ENCODE measurements at regions not wholly inside any gene's neighbourhood (a gene's known extent, or its start where the extent isn't known, plus 50 kb on each side); places are given as distances from the start of the nearest gene placed in this dataset.

DNA sequence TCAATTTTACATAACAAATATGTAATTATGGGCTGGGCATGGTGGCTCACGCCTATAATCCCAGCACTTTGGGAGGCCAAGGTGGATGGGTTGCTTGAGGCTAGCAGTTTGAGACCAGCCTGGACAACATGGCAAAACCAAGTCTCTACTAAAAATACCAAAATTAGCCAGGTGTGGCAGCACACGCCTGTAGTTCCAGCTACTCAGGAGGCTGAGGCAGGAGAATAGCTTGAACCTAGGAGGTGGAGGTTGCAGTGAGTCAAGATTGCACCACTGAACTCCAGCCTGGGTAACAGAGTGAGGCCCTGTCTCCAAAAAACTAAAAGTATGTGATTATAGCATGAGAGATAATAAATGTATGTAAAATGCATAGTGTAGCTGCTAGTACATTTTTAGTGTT, 229.0 kb downstream of the PPARGC1A start:
- DNase-seq (ENCODE audit: low spot score) = no peak

DNA sequence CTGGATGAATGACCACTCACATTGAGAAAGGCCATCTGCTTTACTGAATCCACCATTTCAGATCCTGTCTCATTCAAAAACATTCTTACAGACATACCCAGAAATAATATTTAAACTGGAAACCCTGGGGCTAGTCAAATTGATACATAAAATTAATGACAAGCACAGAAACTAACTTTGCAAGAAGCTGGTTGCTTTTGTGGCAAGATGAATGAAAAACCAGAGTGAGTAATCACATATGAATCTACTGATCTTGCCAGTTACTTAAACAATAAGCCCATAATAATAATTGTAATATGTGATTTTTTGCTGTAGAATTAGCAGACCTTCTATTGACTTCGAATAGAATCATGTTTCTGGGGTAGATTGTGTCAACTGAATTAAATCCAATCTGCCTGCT, 235.1 kb downstream of the PPARGC1A start:
- no peak for DNase-seq (ENCODE audit: low spot score)

DNA sequence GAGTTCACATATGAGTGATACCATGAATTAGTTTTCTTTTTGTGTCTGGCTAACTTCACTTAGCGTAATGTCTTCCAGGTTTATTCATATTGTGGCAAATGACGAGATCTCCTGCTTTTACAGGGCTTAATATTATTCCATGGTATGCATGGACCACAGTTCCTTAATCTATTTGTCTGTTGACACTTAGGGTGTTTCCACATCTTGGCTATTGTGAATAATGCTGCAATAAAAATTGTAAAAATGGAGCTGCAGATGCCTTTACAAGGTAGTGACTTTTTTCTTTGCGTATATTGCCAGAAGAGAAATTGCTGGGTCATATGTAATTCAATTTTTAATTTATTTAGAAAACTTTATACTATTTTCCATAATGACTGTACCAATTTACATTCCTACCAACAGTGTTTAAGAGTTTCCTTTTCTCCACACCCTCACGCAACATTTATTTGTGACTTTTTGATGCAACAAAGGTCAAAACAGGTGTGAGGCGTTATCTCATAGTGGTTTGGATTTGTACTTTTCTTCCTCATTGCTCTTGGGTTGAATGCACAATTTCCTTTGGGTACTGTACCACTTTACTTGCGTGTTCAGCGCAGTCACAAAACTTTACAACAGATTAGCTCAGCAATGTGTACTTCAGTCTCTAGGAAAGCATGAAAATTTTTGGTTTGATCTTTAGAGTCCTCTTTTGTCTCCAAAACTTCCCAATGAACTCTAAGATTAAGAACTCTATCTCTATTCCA, 240.8 kb downstream of the PPARGC1A start:
- DNase-seq (ENCODE audit: low spot score) = no peak

DNA sequence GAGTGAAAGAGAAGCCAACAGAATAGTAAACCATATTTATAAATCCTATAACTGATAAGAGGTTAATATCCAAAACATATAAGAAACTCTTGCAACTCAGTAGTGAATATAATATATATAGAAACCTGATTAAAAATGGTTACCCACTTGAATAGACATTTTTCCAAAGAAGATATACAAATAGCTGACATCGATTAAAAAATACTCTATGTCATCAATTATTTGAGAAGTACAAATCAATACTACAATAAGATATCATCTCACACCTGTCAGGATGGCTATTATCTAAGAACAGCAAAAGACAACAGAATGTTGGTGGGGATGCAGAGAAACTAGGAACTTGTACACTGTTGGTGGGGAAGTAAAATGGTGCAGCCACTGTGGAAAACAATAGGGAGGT, 254.4 kb downstream of the PPARGC1A start:
- DNase-seq (ENCODE audit: low spot score) = no peak

DNA sequence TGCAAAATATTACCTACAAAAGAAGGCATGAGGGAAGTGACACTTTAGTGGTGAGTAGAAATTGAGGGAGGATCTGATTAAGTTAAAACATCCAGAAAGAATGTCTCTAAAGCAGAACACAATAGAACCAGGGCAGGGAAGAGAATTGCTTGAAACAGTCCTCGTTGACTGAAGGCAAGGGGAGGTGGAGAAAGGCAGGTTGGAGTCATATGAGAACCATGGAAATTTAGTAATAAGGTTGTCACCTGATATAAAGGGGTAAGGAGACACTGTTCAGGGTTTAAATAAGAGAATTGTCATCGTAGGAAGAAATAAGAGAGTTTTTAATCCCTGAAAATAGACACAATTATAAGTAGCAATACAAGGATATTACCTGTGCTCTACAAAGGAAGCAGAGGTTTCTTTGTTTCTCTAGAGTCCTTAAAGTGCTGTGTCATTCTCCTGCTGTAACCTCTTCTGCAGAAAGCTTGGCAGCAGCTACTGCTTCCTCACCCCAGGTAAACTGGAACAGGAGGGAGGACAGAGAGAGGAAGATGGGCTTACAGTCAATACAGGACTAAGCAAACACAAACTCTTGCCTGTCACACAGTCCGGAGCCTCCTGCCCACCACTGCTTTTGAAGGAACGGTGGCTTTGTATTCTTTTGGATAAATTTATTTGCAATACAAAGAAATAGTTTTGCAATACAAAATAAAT, 258.4 kb downstream of the PPARGC1A start:
- DNase-seq (ENCODE audit: low spot score) = no peak

DNA sequence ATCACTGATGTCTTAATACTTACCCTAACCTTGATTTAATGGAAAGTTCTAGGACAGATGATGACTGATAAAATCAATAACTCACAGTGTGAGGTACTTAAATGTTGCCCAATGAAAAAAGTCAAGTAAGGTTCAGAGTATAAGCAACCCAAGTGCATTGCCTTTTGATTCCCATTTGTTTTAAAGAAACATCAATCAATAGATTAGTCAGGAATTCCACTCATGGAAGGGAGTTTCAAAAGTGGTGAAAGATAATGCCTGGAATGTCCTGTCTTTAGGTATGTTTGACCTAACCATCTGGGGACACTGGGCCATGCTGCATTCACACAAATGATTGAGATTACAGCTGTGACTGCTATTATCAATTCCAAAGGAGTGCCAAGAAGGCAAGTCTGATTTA, 259.7 kb downstream of the PPARGC1A start:
- no peak for DNase-seq (ENCODE audit: low spot score)

DNA sequence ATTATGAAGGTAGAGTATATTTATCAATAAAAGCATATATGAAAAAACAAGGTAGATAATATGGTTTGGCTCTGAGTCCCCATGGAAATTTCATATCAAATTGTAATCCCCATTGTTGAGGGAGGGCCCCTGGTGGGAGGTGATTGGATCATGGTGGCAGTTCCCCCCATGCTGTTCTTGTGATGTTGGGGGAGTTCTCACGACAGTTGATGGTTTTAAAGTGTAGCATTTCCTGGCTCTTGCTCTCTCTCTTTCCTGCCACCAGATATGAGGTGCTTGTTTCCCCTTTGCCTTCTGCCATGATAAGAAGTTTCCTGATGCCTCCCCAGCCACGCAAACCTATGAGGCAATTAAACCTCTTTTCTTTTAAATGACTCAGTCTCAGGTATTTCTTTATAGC, 260.4 kb downstream of the PPARGC1A start:
- no peak for DNase-seq (ENCODE audit: low spot score)

DNA sequence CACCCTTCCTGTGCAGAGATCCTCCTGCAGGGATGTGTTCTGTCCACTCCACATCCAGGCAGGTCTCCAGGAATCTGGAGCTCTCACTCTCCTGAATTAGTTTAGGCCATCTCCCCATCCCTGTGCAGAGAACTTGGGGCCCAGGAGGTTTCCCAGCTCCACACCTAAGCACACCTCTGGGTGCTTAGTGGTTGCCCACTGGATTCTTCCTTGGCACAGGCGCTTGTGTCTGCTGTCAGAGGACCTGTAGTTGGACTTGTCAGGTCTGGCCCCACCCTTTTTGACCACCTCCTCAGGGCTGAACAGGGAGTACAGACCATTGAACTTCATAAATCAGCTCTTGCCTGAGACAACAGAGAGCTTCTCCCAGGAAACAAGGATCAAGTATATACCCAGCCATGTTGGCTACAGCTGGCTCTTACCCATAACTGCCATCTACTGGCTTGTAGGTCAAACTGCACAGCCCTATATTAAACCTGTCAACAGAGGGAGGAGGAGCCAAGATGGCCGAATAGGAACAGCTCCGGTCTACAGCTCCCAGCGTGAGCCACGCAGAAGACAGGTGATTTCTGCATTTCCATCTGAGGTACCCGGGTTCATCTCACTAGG, 275.5 kb downstream of the PPARGC1A start:
- no peak for DNase-seq (ENCODE audit: low spot score)

DNA sequence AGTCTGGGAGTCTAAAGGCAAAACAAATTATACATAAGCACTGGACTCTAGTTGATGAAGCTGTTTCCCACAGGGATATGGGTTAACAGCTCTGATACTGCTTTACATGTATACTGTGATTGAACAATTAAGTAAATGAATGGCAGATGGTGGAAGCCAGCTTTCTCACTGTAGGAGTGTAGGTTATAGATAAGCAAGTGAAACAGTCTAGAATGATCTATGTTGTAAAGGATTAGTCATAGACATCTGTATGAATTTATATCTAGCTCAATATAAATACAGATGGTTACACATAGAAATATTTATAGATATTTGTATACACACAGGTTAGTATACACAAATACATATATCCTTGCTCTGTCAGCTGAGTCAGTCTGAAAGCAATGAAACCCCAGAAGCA, 276.1 kb downstream of the PPARGC1A start:
- DNase-seq (ENCODE audit: low spot score) = no peak

DNA sequence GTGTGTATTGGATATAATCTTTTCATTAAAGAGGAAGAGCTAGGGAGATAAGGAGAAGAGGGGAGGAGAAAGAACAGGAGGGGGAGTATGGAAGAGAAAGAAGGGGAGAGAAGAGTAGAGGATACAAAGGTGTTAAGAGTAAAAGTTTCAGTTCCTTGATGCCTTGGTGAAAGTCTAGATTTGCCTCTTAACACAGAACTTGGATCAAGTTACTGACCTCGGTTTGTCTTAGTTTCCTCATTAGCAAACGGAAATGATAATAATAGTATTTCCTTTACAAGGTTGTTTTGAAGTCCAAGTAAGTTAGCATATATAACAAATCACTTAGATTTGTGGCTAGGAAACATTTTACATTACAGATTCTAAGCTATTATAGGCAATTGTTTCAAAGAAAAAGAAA, 287.1 kb downstream of the PPARGC1A start:
- no peak for DNase-seq (ENCODE audit: low spot score)

DNA sequence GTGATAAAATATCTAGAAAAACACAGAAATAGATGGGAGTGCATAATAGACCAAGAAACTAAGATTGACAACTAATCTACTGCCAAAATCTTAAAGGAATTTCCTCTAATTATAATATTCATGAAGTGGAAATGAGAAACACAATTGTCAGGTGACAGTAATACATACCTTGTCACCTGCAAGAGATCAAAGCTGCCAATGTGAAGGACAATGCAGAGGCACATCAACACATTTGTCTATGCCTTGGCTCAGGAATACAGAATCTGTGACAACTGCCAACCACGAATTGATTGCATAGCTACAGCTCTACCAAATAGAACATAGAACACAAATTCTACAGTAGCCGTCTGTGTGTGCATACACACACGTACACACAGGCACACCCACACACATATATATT, 295.7 kb downstream of the PPARGC1A start:
- DNase-seq (ENCODE audit: low spot score) = no peak

DNA sequence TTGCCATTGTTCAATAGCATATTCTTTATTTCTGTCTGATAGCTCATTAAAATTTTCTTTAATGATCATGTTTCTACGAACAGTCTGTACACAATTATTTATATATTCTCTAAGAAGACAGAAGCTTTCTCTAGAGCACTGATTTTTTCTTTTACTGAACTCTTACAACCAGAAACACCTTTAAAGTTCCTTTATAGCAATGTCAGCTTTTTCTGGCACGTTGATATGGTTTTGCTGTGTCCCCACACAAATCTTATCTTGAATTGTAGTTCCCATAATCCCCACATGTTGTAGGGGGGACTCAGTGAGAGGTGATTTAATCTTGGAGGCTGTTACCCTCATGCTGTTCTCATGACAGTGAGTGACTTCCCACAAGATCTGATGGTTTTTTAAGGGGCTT, 299.4 kb downstream of the PPARGC1A start:
- no peak for DNase-seq (ENCODE audit: low spot score)

DNA sequence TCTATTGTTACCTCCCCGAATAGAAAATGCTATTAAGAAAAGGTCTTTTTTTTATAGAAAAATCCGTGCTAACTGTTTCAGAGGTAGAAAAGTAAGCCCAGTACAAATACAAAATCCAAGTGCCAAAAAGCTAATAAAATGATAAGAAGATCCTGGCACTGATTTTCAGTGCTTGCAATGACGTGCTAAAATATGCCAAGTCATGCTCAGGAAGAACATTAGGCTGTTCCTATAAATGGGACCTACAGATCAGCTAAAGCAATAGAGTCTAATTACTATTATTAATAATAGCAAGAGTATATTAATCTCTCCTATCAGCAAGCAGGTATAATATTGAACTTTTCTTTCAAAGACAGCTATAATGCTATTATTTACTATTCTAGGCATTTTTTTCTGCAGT, 305.8 kb downstream of the PPARGC1A start:
- no peak for DNase-seq (ENCODE audit: low spot score)

DNA sequence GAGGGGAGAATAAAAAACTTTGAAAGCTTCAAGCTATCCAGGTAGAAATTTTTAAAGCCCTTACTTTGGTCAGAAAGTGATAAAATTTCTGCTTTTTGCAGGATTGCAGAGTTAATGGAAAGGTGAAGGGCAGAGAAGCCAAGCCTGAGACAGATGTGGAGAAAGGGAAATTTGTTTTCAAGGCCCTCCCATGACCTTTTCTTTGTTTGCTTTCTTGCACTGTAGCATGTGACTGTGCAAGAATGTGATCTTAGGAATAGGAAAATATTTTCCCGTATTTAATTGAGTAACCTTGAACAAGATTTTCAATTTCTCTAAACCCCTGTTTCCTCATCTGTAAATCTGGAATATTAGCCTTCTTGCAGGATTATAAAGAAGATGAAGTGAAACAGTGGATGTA, 307.2 kb downstream of the PPARGC1A start:
- no peak for DNase-seq (ENCODE audit: low spot score)

DNA sequence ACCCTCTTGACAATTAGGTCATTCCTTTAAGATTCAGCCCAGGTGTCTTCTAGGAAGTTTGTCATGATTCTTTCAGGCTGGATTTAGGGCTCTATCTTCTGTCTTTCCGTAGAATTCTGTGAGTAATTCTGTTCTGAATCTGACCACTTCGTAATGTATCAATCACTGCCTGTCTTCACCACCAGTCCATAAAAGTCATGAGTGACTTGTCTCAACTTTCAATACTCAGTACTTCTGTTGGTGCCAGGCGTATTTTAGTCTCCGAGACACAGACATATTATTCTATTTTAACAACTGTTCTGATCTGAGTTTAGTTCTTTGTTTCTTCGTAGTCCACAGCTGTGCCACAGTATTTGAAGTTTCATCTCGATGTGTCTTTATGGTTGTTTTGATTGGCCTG, 310.7 kb downstream of the PPARGC1A start:
- DNase-seq (ENCODE audit: low spot score) = no peak

DNA sequence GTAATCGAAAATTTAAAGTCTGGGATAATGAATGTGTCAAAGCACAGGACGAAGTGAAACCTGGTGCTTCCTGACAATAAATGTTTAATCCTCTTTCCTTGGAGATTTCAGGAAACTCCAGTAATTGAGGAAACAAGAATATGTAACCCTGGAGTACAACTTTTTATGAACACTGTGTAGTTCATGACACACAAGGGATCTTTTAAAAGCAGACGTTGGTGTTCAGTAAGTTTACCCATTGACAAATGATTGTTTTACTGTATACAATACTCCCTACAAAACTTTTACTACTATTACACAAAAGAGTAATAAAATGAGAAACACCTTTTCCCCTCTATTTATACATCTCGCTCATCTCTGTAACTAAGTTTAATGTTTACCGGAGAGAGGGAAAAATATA, 312.4 kb downstream of the PPARGC1A start:
- DNase-seq (ENCODE audit: low spot score) = no peak

DNA sequence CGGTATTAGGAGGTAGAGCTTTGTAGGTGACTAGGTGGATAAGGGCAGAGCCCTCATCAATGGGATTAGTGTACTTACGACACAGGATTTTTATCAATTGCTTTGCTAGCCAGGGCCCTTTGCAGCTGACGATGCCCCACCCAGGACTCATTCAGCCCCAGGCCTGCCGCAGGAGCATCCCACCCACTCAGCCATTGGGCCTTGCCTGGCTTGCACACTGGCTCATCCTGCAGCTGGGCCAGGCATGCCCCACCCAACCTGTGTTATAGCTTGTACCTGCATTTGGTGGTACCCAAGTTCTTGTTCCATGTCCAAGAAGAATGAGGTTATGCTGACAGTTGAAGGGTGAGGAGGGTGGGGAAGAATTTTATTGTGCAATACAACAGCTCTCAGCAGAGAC, 317.5 kb downstream of the PPARGC1A start:
- no peak for DNase-seq (ENCODE audit: low spot score)

DNA sequence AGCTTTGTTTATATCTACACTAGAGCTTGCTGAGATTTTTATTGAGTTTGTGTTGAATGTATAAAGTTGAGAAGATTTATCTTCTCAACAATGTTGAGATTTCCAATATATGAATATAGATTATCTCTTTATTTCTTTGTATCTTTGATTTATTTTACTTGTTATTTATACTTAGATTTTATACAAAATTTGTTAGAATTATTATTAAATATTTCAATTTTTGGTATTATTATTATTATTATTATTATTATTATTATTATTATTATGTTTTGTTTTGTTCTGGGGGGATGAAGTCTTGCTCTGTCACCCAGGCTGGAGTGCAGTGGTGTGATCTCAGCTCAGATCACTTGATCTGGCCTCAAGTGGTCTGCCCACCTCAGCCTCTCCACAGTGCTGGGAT, 322.5 kb downstream of the PPARGC1A start:
- DNase-seq (ENCODE audit: low spot score) = no peak

DNA sequence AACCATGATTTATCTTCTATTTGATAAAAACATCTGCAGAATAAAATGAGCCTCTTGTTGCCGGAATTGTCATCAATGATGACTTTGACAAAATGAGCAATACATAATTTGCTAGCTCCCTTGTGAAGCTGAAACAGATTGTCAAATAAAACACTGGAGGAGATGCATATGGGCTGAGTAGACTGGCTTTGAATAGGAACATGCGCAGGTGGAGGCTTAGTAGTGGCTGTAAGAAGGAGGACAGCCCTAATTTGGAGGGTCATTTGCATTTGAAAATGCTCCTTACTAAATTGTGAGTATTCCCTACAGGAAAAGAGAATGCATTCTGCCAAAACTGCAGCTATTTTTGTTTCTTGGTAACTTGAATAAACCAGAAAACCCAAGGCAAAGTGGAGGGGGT, 329.1 kb downstream of the PPARGC1A start:
- DNase-seq (ENCODE audit: low spot score) = no peak

DNA sequence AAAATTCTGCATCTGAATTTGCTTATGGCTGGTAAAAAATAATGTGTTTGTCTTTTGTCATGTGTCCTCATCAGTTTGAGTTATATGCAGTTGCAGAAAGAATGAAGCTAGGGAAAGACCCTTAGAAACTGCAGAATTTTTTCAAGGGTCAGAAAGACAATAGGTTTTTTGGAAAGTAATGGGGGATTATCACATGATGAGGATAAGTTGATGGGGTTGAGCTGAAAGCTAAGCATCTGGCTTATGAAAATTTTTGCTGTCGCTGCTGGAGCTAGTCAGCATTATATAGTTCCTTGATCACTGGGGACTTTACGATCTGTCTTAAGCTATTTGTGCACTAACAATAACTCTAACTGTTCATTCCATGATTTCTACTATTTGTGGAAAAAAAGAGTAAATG, 331.7 kb downstream of the PPARGC1A start:
- DNase-seq (ENCODE audit: low spot score) = no peak

DNA sequence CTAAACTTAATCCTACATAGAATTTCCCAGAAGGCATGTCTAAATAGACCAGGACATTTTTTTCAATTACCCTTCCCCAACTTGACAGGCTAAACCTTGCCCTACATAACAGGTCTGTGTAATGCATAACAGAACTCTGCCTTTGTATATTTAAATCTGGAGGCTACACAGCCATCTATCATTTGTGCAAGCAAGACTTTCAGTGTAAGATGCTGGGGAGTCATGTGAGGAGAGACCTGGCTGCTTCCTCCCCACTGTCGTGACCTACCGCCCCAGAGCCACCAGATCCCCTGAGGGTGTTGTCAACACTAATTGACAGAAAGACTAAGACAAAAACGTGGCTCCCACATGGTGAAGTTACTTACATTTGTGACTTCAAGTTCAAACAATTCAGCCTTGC, 342.2 kb downstream of the PPARGC1A start:
- no peak for DNase-seq (ENCODE audit: low spot score)

DNA sequence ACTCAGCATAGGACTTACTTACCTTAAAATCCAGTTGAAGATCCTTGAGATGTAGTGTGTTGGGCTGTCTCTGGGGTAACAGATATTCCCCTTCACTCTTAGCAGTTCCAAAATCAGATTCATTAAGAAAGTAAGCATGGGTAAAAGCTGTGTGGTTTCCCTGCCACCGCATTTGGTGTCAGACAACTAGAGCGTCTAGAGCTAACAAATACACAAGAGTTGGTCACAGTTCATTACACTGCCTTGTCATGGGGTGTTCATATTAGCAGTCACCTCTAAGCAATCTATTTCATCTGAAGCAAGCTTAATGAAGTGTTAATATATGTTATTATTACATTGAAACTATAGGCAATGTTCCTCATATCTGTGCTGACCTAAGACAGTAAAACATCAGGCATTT, 342.8 kb downstream of the PPARGC1A start:
- no peak for DNase-seq (ENCODE audit: low spot score)

DNA sequence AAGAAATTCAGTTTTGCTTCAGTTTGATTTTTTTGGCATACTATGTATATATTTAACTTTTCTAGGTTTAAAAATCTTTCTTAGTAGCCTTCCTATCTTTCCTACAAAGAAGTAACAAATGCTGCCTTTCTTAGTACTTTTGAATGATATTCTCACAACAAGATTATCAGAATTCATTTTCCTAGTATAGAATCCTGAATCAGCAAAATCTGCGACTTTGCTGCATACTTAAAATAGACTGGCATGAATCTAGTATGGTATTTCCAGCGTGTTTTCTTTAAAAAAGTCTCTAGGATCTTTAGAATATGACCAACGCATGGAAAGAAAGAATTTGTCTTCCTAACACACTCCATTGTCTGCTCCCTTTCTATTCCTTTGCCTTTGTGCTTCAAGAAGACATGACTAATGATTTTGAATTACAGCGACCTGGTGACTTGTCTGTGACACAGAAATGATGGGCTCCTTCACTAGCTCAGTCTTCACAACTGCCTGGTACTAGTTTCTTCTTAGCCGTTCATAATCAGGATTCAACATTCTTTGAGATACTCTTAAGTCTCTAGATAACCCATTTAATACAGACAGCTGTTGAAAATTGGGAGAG, 349.8 kb downstream of the PPARGC1A start:
- DNase-seq (ENCODE audit: low spot score) = no peak

All from AG08396 (cell line).